Prostate gland (tissue), 2 donors: ENCODE measurements at regions not wholly inside any gene's neighbourhood (a gene's known extent, or its start where the extent isn't known, plus 50 kb on each side); places are given as distances from the start of the nearest gene placed in this dataset.

ENCODE experiments used
- POLR2A ChIP-seq: fragments of 450-650 bp; IDR thresholded peaks from one replicate; pipeline ENCODE4 v1.6.1; 2016; ENCODE audit warnings: antibody characterized with exemption, mild to moderate bottlenecking
- POLR2AphosphoS5 ChIP-seq: sonication (generic); formaldehyde crosslinking; IDR thresholded peaks from one replicate; pipeline ENCODE4 v1.6.1; 2017; ENCODE audit warnings: antibody characterized with exemption
- TF ChIP-seq, protein P1 (sequence below), 4 experiments: fragments of 200-600 bp in 2 of 4; fragments of 450-650 bp in 2 of 4; sonication (generic) in 2 of 4; IDR thresholded peaks; 1 replicate in 3 of 4; 2 replicates in 1 of 4; pipeline ENCODE4 v1.5.1; 2016 to 2019; ENCODE audit warnings: antibody characterized with exemption in 4 of 4, mild to moderate bottlenecking in 2 of 4, moderate library complexity in 2 of 4

GRCh38 chr2:41907771-41908207 lies 140.0 kb upstream of the PKDCC start:
- TF ChIP-seq, protein P1, sequence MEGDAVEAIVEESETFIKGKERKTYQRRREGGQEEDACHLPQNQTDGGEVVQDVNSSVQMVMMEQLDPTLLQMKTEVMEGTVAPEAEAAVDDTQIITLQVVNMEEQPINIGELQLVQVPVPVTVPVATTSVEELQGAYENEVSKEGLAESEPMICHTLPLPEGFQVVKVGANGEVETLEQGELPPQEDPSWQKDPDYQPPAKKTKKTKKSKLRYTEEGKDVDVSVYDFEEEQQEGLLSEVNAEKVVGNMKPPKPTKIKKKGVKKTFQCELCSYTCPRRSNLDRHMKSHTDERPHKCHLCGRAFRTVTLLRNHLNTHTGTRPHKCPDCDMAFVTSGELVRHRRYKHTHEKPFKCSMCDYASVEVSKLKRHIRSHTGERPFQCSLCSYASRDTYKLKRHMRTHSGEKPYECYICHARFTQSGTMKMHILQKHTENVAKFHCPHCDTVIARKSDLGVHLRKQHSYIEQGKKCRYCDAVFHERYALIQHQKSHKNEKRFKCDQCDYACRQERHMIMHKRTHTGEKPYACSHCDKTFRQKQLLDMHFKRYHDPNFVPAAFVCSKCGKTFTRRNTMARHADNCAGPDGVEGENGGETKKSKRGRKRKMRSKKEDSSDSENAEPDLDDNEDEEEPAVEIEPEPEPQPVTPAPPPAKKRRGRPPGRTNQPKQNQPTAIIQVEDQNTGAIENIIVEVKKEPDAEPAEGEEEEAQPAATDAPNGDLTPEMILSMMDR (IDR thresholded peaks at IDR 0.05), result no peak
- TF ChIP-seq POLR2AphosphoS5 (no peak), POLR2A (no peak)
